ENCODE measurements at regions not wholly inside any gene's neighbourhood (a gene's known extent, or its start where the extent isn't known, plus 50 kb on each side); places are given as distances from the start of the nearest gene placed in this dataset.
"Not testable (repeated sequence)": the region's sequence is repeated elsewhere in the genome, so short reads cannot be mapped to it uniquely, and the experiment has no call there.

DNA sequence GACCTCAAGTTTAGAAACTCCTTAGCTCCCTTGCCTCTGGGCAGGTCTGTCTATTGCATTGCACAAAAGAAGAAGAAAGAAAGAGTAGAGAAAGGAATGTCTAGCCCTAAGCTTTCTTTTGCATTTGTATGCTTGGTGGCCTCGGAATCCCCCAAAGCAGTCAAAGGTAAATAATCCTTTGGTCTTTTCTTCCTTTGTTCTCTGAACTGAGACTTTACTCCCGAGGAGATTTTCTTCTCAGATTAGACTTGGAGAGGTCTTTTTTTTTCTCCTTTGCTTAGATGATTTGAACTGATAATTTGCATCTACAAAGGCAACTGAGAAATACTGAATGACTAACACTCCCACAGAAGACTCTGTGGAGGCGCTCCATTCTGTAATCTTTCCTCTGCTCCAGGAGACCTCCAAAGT is 93.2 kb downstream of the AKR1D1 start:
- DNase-seq, result no peak
- peaks cover 5 to 11% of the 10 kb centered on the region in 2 donors for H3K9me3 Mint-ChIP-seq
- no peak overlapping the region for H3K27ac Mint-ChIP-seq
- peaks cover 37% of the 10 kb centered on the region for H3K4me1 Mint-ChIP-seq (ENCODE audit: low read depth)
- peaks cover 33% of the 10 kb centered on the region for H3K27me3 Mint-ChIP-seq (ENCODE audit: low read depth)
- H3K4me3 Mint-ChIP-seq, result no peak overlapping the region
- H3K36me3 Mint-ChIP-seq (ENCODE audit: insufficient read depth in 2 of 2), result peaks cover 4 to 7% of the 10 kb centered on the region in 2 donors
- ATAC-seq (replicated peaks in 1 of 2), result no peak

DNA sequence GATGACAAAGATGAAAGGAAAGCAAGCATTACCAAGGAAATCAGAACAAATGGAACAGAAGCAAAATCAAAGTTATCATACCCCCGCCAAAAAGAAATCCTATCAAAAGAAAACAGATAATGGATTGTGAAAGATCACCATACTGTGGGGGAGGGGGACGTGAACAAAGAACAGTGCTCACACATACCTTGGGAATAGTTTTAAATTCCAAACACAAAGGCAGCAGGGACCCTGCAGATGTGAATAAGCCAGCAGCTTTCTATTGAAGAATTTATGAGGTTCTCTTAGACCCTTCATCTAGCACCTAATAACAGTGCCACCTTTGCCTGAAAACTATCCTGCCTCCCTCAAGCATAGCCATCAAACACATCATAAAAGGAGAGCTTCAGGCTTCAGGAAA is 94.0 kb downstream of the AKR1D1 start:
- H3K27me3 Mint-ChIP-seq (ENCODE audit: low read depth), result peaks cover 41% of the 10 kb centered on the region
- ATAC-seq (replicated peaks in 1 of 2) (no peak), DNase-seq (no peak)
- peaks cover 3 to 4% of the 10 kb centered on the region in 2 donors for H3K36me3 Mint-ChIP-seq (ENCODE audit: insufficient read depth in 2 of 2)
- H3K9me3 Mint-ChIP-seq, result peaks cover 5 to 6% of the 10 kb centered on the region in 2 donors
- H3K4me1 Mint-ChIP-seq (ENCODE audit: low read depth), result peaks cover 37% of the 10 kb centered on the region
- H3K27ac Mint-ChIP-seq, result peak overlapping the region; percentile 58
- H3K4me3 Mint-ChIP-seq, result no peak overlapping the region

DNA sequence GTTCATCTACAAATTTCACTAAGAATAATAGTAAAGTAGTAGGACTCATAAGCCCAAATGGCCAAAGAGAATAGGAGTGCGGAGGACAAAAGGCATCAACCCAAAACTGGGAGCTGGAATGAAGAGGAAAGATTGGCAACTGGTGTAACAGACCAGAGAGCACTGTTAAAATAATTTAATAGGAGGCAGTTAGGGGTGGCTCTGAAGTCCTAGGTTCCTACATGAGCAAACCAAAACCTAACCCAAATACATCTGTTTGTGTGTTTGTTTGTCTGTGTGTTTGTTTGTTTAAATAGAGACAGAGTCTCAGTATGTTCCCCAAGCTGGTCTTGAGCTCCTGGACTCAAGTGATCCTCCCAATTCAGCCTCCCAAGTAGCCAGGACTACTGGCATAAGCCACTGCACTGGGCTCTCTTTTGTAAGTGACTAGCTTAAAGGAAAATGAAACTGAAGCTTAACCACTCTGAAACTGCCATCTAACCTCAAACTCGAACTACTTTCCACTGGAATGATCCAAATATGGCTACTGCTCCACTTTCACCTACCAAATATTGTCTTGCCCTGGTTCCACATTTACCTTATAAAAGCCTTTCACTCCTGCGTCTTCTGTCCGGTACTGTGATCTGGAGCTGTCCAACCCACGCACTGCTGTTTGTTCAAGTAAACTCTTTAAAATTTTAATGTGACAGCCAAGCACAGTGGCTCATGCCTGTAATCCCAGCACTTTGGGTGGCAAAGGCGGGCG is 94.9 kb downstream of the AKR1D1 start:
- Mint-ChIP-seq H3K4me3 (peak overlapping the region in 1 of 2 donors; percentile 15), H3K27me3 (ENCODE audit: low read depth) (peaks cover 43% of the 10 kb centered on the region), H3K9me3 (peaks cover 5 to 6% of the 10 kb centered on the region in 2 donors), H3K36me3 (ENCODE audit: insufficient read depth in 2 of 2) (peaks cover 3 to 4% of the 10 kb centered on the region in 2 donors), H3K4me1 (ENCODE audit: low read depth) (peaks cover 37% of the 10 kb centered on the region), H3K27ac (peak overlapping the region; percentile 58)
- DNase-seq, result peak in 1 of 2 donors; percentile 13
- peak; percentile 81 for ATAC-seq (replicated peaks in 1 of 2)

DNA sequence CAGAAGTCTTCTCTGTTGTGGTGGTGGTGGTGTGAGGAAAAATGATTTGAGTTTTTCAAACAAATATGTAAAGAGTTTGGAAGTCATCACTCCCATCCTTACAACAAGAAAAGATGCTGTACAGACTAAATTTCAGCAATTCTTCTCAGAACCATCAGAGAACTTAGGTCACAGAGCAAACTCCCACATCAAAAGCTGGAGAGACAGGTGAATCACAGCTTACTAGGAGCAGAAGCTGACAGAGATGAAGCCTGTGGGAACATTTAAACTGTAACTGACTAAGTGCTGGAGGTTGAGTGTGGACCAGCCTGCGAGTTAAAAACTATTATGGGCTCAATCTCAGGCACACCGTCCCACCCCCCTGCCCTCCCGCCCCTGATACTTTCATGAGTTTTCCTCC is 97.3 kb downstream of the AKR1D1 start:
- Mint-ChIP-seq H3K4me3 (no peak overlapping the region), H3K9me3 (peaks cover 5 to 6% of the 10 kb centered on the region in 2 donors), H3K27ac (no peak overlapping the region), H3K4me1 (ENCODE audit: low read depth) (peaks cover 37% of the 10 kb centered on the region), H3K36me3 (ENCODE audit: insufficient read depth in 2 of 2) (peaks cover 3 to 4% of the 10 kb centered on the region in 2 donors), H3K27me3 (ENCODE audit: low read depth) (peaks cover 46% of the 10 kb centered on the region)
- DNase-seq (no peak), ATAC-seq (replicated peaks in 1 of 2) (peak; percentile 57 to 68)

DNA sequence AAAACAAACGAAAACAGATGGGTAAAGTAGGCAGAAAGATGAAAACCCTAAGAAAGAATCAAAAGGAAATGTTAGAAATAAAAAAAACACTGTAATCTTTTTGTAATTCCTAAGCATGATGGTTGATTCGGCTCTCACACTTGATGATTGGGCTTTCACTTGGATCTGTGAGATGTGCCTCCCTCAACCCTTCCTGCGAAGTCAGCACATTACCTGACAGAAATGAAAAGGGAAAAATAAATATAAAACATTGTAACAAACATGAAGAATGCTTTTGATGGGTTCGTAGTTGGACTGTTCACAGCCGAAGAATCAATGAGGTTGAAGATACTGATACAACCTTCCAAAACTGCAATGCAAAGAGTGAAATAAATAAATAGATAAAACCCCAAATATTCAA is 99.8 kb downstream of the AKR1D1 start:
- DNase-seq (no peak), ATAC-seq (replicated peaks in 1 of 2) (no peak)
- no peak overlapping the region for H3K27ac Mint-ChIP-seq
- no peak overlapping the region for H3K4me3 Mint-ChIP-seq
- peaks cover 16% of the 10 kb centered on the region for H3K4me1 Mint-ChIP-seq (ENCODE audit: low read depth)
- H3K9me3 Mint-ChIP-seq, result peaks cover 5 to 6% of the 10 kb centered on the region in 2 donors
- peaks cover 3 to 4% of the 10 kb centered on the region in 2 donors for H3K36me3 Mint-ChIP-seq (ENCODE audit: insufficient read depth in 2 of 2)
- H3K27me3 Mint-ChIP-seq (ENCODE audit: low read depth), result peaks cover 31% of the 10 kb centered on the region

DNA sequence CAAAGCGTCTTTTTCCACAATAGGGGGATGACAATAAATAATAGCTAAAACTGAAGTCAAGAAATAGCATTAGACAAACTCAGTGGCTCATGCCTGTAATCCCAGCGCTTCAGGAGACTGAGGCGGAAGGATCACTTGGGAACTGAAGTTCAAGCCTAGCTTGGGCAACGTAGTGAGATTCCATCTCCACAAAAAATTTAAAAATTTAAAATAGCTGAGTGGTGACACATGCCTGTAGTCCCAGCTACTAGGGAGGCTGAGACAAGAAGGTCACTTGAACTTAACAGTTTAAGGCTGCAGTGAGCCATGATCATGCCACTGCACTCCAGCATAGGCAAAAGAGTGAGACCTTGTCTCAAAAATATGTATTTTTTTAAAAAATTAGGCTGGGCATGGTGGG is 107.9 kb downstream of the AKR1D1 start:
- ATAC-seq (replicated peaks in 1 of 2), result no peak
- Mint-ChIP-seq H3K27ac (no peak overlapping the region), H3K4me3 (no peak overlapping the region)

DNA sequence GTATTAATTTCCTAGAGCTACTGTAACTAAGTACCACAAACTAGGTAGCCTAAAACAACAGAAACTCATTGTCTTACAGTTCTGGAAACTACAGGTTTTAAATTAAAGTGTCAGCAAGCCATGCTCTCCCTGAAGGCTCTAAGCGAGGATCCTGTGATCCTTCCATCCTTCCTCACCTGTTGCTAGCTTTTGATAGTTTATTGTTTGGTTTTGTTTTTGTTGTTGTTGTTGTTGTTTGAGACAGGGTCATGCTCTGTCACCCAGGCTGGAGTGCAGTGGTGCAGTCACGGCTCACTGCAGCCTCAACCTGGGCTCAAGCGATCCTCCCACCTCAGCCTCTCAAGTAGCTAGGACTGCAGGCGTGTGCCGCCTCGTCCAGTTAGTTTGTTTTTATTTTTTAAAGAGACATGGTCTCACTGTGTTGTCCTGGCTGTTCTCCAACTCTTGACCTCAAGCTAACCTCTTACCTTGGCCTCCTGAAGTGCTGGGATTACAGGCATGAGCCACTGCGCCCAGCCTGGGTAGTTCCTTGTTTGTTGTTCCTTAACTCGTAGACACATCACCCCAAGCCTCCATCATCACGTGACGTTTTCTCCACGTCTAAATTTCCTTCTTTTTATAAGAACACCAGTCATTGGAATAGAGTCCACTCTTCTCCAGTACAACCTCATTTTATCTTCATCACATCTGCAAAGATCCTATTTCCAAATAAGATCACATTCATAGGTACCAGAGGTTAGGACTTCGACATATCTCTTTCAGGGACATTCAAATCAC is 109.1 kb downstream of the AKR1D1 start:
- ATAC-seq (replicated peaks in 1 of 2) (no peak), DNase-seq (no peak)
- peaks cover 2 to 4% of the 10 kb centered on the region in 2 donors for H3K36me3 Mint-ChIP-seq (ENCODE audit: insufficient read depth in 2 of 2)

More for the DNA sequence above, 107.9 kb downstream of the AKR1D1 start:
- peaks cover 18% of the 10 kb centered on the region for H3K27me3 Mint-ChIP-seq (ENCODE audit: low read depth)
- H3K4me1 Mint-ChIP-seq (ENCODE audit: low read depth), result no peaks in the 10 kb centered on the region
- H3K36me3 Mint-ChIP-seq (ENCODE audit: insufficient read depth in 2 of 2), result peaks cover 2 to 4% of the 10 kb centered on the region in 2 donors
- H3K9me3 Mint-ChIP-seq, result peaks cover 2 to 5% of the 10 kb centered on the region in 2 donors
- no peak for DNase-seq

GRCh38 chr7:138186951-138187351 is 110.7 kb downstream of the AKR1D1 start:
- no peaks in the 10 kb centered on the region for H3K4me1 Mint-ChIP-seq (ENCODE audit: low read depth)
- peaks cover 2 to 4% of the 10 kb centered on the region in 2 donors for H3K36me3 Mint-ChIP-seq (ENCODE audit: insufficient read depth in 2 of 2)
- no peak overlapping the region for H3K4me3 Mint-ChIP-seq

More for the DNA sequence above, 109.1 kb downstream of the AKR1D1 start:
- Mint-ChIP-seq H3K9me3 (peaks cover 2 to 5% of the 10 kb centered on the region in 2 donors), H3K27me3 (ENCODE audit: low read depth) (peaks cover 18% of the 10 kb centered on the region), H3K4me3 (no peak overlapping the region), H3K4me1 (ENCODE audit: low read depth) (no peaks in the 10 kb centered on the region), H3K27ac (no peak overlapping the region)

GRCh38 chr7:138188290-138188858 is 112.1 kb downstream of the AKR1D1 start:
- DNase-seq, result no peak
- no peak for ATAC-seq (replicated peaks in 1 of 2)
- peaks cover 5% of the 10 kb centered on the region for H3K27me3 Mint-ChIP-seq (ENCODE audit: low read depth)
- no peaks in the 10 kb centered on the region for H3K4me1 Mint-ChIP-seq (ENCODE audit: low read depth)
- peaks cover 2 to 4% of the 10 kb centered on the region in 2 donors for H3K36me3 Mint-ChIP-seq (ENCODE audit: insufficient read depth in 2 of 2)
- H3K4me3 Mint-ChIP-seq, result no peak overlapping the region
- H3K9me3 Mint-ChIP-seq, result peaks cover 2 to 5% of the 10 kb centered on the region in 2 donors
- H3K27ac Mint-ChIP-seq, result no peak overlapping the region

More at GRCh38 chr7:138186951-138187351, 110.7 kb downstream of the AKR1D1 start:
- no peak for DNase-seq
- Mint-ChIP-seq H3K9me3 (peaks cover 2 to 5% of the 10 kb centered on the region in 2 donors), H3K27ac (no peak overlapping the region), H3K27me3 (ENCODE audit: low read depth) (peaks cover 16% of the 10 kb centered on the region)
- no peak for ATAC-seq (replicated peaks in 1 of 2)

GRCh38 chr7:138194567-138194966 is 118.3 kb downstream of the AKR1D1 start:
- no peaks in the 10 kb centered on the region for H3K27me3 Mint-ChIP-seq (ENCODE audit: low read depth)
- no peaks in the 10 kb centered on the region for H3K9me3 Mint-ChIP-seq
- H3K4me3 Mint-ChIP-seq, result no peak overlapping the region
- no peaks in the 10 kb centered on the region for H3K36me3 Mint-ChIP-seq (ENCODE audit: insufficient read depth in 2 of 2)
- H3K4me1 Mint-ChIP-seq (ENCODE audit: low read depth), result no peaks in the 10 kb centered on the region
- ATAC-seq (replicated peaks in 1 of 2), result no peak
- no peak overlapping the region for H3K27ac Mint-ChIP-seq
- no peak for DNase-seq

GRCh38 chr7:138195151-138195571 is 118.9 kb downstream of the AKR1D1 start:
- DNase-seq, result no peak
- H3K9me3 Mint-ChIP-seq, result no peaks in the 10 kb centered on the region
- H3K27me3 Mint-ChIP-seq (ENCODE audit: low read depth), result no peaks in the 10 kb centered on the region
- H3K4me1 Mint-ChIP-seq (ENCODE audit: low read depth), result no peaks in the 10 kb centered on the region
- no peak overlapping the region for H3K27ac Mint-ChIP-seq
- H3K36me3 Mint-ChIP-seq (ENCODE audit: insufficient read depth in 2 of 2), result no peaks in the 10 kb centered on the region
- ATAC-seq (replicated peaks in 1 of 2), result no peak
- no peak overlapping the region for H3K4me3 Mint-ChIP-seq

- H3K9me3 Mint-ChIP-seq; DNase-seq; H3K27me3 Mint-ChIP-seq (ENCODE audit: low read depth); H3K4me1 Mint-ChIP-seq (ENCODE audit: low read depth); ATAC-seq (replicated peaks in 1 of 2); H3K4me3 Mint-ChIP-seq; H3K27ac Mint-ChIP-seq; H3K36me3 Mint-ChIP-seq (ENCODE audit: insufficient read depth in 2 of 2): not testable (repeated sequence)
These were observed 120.3 kb downstream of the AKR1D1 start for GRCh38 chr7:138196503-138196946.
